ENCODE measurements at regions not wholly inside any gene's neighbourhood (a gene's known extent, or its start where the extent isn't known, plus 50 kb on each side); places are given as distances from the start of the nearest gene placed in this dataset.
A peak's percentile ranks its signal among the peaks of the same experiment; 100 is the strongest.

DNA sequence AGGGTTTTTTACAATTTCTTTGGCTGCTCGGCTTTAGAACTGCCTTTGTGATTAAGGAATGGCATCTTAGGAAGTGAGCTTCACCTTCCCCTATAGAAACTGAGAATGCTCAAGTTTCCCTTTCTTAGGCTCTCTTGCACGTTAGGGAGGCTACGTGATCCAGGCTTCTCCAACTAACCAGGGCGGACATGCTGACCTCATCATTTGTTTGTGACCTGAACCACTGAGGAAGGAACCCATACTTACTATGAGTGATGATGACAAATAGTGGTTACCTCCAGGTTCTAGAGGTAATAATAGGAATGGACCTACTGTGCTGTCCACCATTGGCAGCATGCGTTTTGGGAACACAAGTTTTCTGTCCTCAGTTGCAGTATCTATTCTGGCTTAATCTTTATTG is 645.8 kb downstream of the C6orf118 start:
- Histone ChIP-seq H3K9me1 (ENCODE audit: insufficient read depth, low read length) (no peaks in the 10 kb centered on the region), H3K4me1 (ENCODE audit: control insufficient read depth, insufficient read depth, low read length) (no peaks in the 10 kb centered on the region), H3K27me3 (ENCODE audit: control insufficient read depth, insufficient read depth, low read length) (no peaks in the 10 kb centered on the region), H3K23ac (ENCODE audit: low read depth, low read length) (no peak overlapping the region), H3K9me3 (ENCODE audit: control insufficient read depth, insufficient read depth, low read length) (peaks cover 7% of the 10 kb centered on the region), H3K14ac (replicated peaks; ENCODE audit: low read depth, low read length) (no peak overlapping the region), H2AK9ac (replicated peaks; ENCODE audit: low read depth, low read length, poor library complexity) (no peak overlapping the region), H3K18ac (ENCODE audit: low read depth, low read length) (no peak overlapping the region), H4K20me1 (ENCODE audit: insufficient read depth, low read length) (no peaks in the 10 kb centered on the region), H3K4me3 (ENCODE audit: insufficient read depth, low read depth, low read length) (no peak overlapping the region), H3K9ac (ENCODE audit: low read depth, low read length) (no peak overlapping the region), H4K8ac (ENCODE audit: low read depth in 2 of 2, low read length in 2 of 2) (no peak overlapping the region), H2AFZ (replicated peaks; ENCODE audit: low read length, poor library complexity) (no peak overlapping the region), H2BK15ac (ENCODE audit: low read depth, low read length) (no peak overlapping the region), H2BK20ac (ENCODE audit: low read depth, low read length) (no peak overlapping the region), H3K4ac (ENCODE audit: low read depth, low read length) (no peak overlapping the region), H3K56ac (ENCODE audit: extremely low read depth, insufficient read depth, low read length) (no peak overlapping the region), H3K4me2 (ENCODE audit: low read depth, low read length) (no peak overlapping the region), H3K27ac (ENCODE audit: insufficient read depth, low read length) (no peak overlapping the region), H3K36me3 (ENCODE audit: control insufficient read depth, insufficient read depth, low read length) (no peaks in the 10 kb centered on the region), H2BK120ac (ENCODE audit: low read depth, low read length) (no peak overlapping the region), H4K91ac (ENCODE audit: insufficient read depth, low read depth, low read length) (no peak overlapping the region), H4K5ac (ENCODE audit: low read depth, low read length) (no peak overlapping the region), H2BK5ac (ENCODE audit: low read depth, low read length, poor library complexity, severe bottlenecking) (no peak overlapping the region), H3K79me1 (ENCODE audit: low read depth in 1 of 2, low read length in 2 of 2) (no peaks in the 10 kb centered on the region), H2AK5ac (ENCODE audit: low read depth, low read length) (no peak overlapping the region)
- no peak for DNase-seq
- dilution Hi-C loops (cut with HindIII; ENCODE audit: low sequenced_read_pairs, unreplicated experiment) (no loop called here), in situ Hi-C loops (cut with MboI; ENCODE audit: low sequenced_read_pairs) (no loop called here), intact Hi-C loops (cut with micrococcal nuclease) (no loop called here)
- POLR2A ChIA-PET (ENCODE audit: unreplicated experiment) = no interaction called here
- no TSS peak for BruUV-seq (replicated peaks)
- no CpG with 5 or more reads among the region's 5 CpGs for WGBS, 2 experiments (ENCODE audit: extremely low coverage in 2 of 2, insufficient read length in 1 of 2)
- no peak for ATAC-seq (ENCODE audit: low read depth)
- no peak for TF ChIP-seq CHD1 (IDR thresholded peaks at IDR 0.05; ENCODE audit: low read depth, low read length)
- TF ChIP-seq, protein P1, sequence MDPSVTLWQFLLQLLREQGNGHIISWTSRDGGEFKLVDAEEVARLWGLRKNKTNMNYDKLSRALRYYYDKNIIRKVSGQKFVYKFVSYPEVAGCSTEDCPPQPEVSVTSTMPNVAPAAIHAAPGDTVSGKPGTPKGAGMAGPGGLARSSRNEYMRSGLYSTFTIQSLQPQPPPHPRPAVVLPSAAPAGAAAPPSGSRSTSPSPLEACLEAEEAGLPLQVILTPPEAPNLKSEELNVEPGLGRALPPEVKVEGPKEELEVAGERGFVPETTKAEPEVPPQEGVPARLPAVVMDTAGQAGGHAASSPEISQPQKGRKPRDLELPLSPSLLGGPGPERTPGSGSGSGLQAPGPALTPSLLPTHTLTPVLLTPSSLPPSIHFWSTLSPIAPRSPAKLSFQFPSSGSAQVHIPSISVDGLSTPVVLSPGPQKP (IDR thresholded peaks at IDR 0.05; ENCODE audit: borderline replicate concordance, low read depth, low read length) = no peak
- 0 out of 2 replicates have a peak, but pooled peaks have one; percentile 13 for TF ChIP-seq MAFK (IDR thresholded peaks at IDR 0.05; ENCODE audit: low read depth, low read length)
- no peak for TF ChIP-seq RAD21 (IDR thresholded peaks at IDR 0.05; ENCODE audit: low read length)
- CTCF ChIA-PET = interaction anchor here (0.6 kb wide), 1 partner anchor 638 kb away, joined by 3 read pairs; no protein-coding TSS in a partner anchor

Data from IMR-90 (cell line).